K562 (cell line): ENCODE measurements at regions not wholly inside any gene's neighbourhood (a gene's known extent, or its start where the extent isn't known, plus 50 kb on each side); places are given as distances from the start of the nearest gene placed in this dataset.

Experiments used
- CBFA2T3 ChIP-seq: fragments of 450-650 bp; IDR thresholded peaks from 2 replicates; pipeline ENCODE4 v1.6.1; 2017
- JUND ChIP-seq, 2 experiments: IDR thresholded peaks; 2 replicates in 1 of 2; 3 replicates in 1 of 2; pipeline ENCODE4 v1.6.1; 2011; ENCODE audit warnings: borderline replicate concordance in 2 of 2, low read depth in 2 of 2, low read length in 2 of 2, improper control_type of control experiment in 1 of 2, missing biosample characterization in 1 of 2, missing genetic modification characterization in 1 of 2, missing genetic modification reagents in 1 of 2
- LCOR ChIP-seq: sonication (generic); formaldehyde crosslinking; IDR thresholded peaks from 2 replicates; pipeline ENCODE4 v1.8.0; 2022; ENCODE audit warnings: mild to moderate bottlenecking, missing genetic modification reagents
- MEF2D ChIP-seq: conservative IDR thresholded peaks from 2 replicates; pipeline ENCODE4 v1.6.1; 2016; ENCODE audit warnings: low read depth, missing genetic modification characterization, missing compliant biosample characterization
- NFIC ChIP-seq: fragments of 450-650 bp; IDR thresholded peaks from 2 replicates; pipeline ENCODE4 v1.6.1; 2017; ENCODE audit warnings: mild to moderate bottlenecking, inconsistent platforms
- RFX5 ChIP-seq: IDR thresholded peaks from 2 replicates; pipeline ENCODE4 v1.6.1; 2011; ENCODE audit warnings: low read depth, mild to moderate bottlenecking, improper control_type of control experiment, low read length
- ZC3H11A ChIP-seq: IDR thresholded peaks from 2 replicates; pipeline ENCODE4 v1.6.1; 2012; ENCODE audit warnings: low read depth, low read length, improper control_type of control experiment
- ZFPM2 ChIP-seq: fragments of 250-450 bp; sonication (Bioruptor Pico); IDR thresholded peaks from 2 replicates; pipeline ENCODE4 v1.5.1; 2022; ENCODE audit warnings: mild to moderate bottlenecking
- ZNF354B ChIP-seq: fragments of 250-450 bp; sonication (Bioruptor Pico); IDR thresholded peaks from 2 replicates; pipeline ENCODE4 v1.4.0; 2020
- ZNF431 ChIP-seq: sonication (generic); formaldehyde crosslinking; IDR thresholded peaks from 2 replicates; pipeline ENCODE4 v1.8.0; 2022; ENCODE audit warnings: mild to moderate bottlenecking, missing genetic modification reagents
- TF ChIP-seq, protein P1 (sequence below), 2 experiments: IDR thresholded peaks in 1 of 2; conservative IDR thresholded peaks in 1 of 2; 2 replicates each; pipeline ENCODE4 v1.6.1; 2016; ENCODE audit warnings: low read depth in 2 of 2, mild to moderate bottlenecking in 1 of 2, missing compliant biosample characterization in 1 of 2, missing genetic modification characterization in 1 of 2, moderate library complexity in 1 of 2
- TF ChIP-seq, protein P2 (sequence below): IDR thresholded peaks from 3 replicates; pipeline ENCODE4 v1.6.1; 2011; ENCODE audit warnings: borderline replicate concordance, mild to moderate bottlenecking; ENCODE audit not compliant: insufficient read length, insufficient read depth
- TF ChIP-seq, protein P3 (sequence below): fragments of 450-650 bp; IDR thresholded peaks from 2 replicates; pipeline ENCODE4 v1.6.1; 2016
- TF ChIP-seq, protein P4 (sequence below): fragments of 250-450 bp; sonication (Bioruptor Pico); IDR thresholded peaks from 2 replicates; pipeline ENCODE4 v1.4.0; 2020

DNA sequence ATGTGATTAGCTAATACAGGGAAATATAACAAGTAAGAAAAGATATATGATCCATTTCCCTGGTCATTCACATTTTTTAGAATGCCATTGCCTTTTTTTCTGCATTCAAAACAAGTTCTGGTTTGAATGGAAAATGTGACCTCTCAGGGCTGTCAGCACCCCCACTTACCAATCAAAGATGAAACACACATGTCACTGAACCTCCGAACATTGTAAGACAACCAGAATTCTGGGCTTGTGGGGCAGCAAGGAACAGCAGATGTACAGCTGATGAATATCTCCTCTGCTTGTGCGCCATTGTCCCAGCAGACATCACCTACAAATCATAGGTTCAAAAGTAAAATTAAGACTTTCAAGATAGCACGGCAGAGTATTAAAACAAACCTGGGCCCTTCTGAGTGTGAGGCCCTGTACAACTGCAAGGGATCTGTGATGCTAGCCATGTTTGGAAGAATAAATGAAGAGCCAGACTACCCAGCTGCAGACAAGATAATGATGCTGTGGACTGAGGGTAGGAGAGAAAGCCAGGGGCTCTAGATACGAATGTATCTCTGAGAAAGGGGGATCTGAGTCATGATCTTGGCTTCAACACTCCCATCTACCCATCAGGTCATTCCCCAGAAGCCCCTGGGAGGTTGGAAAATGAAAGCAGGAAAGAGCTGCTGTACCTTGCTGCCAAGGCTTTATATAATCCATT is 108.7 kb upstream of the SERTAD2 start (continued):
- TF ChIP-seq, protein P1, sequence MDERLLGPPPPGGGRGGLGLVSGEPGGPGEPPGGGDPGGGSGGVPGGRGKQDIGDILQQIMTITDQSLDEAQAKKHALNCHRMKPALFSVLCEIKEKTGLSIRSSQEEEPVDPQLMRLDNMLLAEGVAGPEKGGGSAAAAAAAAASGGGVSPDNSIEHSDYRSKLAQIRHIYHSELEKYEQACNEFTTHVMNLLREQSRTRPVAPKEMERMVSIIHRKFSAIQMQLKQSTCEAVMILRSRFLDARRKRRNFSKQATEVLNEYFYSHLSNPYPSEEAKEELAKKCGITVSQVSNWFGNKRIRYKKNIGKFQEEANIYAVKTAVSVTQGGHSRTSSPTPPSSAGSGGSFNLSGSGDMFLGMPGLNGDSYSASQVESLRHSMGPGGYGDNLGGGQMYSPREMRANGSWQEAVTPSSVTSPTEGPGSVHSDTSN (CRISPR knock-in tag; IDR thresholded peaks at IDR 0.05; ENCODE audit: low read depth): no peak
- TF ChIP-seq, protein P1 (tag; conservative IDR thresholded peaks at IDR 0.05; ENCODE audit: low read depth): peak; percentile 55; the same call in 1 of the 2 replicates
- no peak for TF ChIP-seq NFIC
- TF ChIP-seq, protein P2, sequence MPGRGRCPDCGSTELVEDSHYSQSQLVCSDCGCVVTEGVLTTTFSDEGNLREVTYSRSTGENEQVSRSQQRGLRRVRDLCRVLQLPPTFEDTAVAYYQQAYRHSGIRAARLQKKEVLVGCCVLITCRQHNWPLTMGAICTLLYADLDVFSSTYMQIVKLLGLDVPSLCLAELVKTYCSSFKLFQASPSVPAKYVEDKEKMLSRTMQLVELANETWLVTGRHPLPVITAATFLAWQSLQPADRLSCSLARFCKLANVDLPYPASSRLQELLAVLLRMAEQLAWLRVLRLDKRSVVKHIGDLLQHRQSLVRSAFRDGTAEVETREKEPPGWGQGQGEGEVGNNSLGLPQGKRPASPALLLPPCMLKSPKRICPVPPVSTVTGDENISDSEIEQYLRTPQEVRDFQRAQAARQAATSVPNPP: no peak
- TF ChIP-seq ZNF354B (CRISPR knock-in tag): no peak
- TF ChIP-seq JUND (IDR thresholded peaks at IDR 0.05; ENCODE audit: borderline replicate concordance, low read depth, low read length): no peak
- 0 out of 3 replicates have a peak, but pooled peaks have one; percentile 21 for TF ChIP-seq JUND (tag; IDR thresholded peaks at IDR 0.05; ENCODE audit: borderline replicate concordance, low read depth, low read length)
- TF ChIP-seq, protein P3, sequence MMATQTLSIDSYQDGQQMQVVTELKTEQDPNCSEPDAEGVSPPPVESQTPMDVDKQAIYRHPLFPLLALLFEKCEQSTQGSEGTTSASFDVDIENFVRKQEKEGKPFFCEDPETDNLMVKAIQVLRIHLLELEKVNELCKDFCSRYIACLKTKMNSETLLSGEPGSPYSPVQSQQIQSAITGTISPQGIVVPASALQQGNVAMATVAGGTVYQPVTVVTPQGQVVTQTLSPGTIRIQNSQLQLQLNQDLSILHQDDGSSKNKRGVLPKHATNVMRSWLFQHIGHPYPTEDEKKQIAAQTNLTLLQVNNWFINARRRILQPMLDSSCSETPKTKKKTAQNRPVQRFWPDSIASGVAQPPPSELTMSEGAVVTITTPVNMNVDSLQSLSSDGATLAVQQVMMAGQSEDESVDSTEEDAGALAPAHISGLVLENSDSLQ: 0 out of 2 replicates have a peak, but pooled peaks have one; percentile 21
- TF ChIP-seq LCOR (CRISPR knock-in tag): no peak
- TF ChIP-seq CBFA2T3: peak; percentile 23; the same call in 1 of the 2 replicates
- TF ChIP-seq MEF2D (tag): no peak
- no peak for TF ChIP-seq ZNF431
- TF ChIP-seq ZC3H11A: no peak
- TF ChIP-seq, protein P4, sequence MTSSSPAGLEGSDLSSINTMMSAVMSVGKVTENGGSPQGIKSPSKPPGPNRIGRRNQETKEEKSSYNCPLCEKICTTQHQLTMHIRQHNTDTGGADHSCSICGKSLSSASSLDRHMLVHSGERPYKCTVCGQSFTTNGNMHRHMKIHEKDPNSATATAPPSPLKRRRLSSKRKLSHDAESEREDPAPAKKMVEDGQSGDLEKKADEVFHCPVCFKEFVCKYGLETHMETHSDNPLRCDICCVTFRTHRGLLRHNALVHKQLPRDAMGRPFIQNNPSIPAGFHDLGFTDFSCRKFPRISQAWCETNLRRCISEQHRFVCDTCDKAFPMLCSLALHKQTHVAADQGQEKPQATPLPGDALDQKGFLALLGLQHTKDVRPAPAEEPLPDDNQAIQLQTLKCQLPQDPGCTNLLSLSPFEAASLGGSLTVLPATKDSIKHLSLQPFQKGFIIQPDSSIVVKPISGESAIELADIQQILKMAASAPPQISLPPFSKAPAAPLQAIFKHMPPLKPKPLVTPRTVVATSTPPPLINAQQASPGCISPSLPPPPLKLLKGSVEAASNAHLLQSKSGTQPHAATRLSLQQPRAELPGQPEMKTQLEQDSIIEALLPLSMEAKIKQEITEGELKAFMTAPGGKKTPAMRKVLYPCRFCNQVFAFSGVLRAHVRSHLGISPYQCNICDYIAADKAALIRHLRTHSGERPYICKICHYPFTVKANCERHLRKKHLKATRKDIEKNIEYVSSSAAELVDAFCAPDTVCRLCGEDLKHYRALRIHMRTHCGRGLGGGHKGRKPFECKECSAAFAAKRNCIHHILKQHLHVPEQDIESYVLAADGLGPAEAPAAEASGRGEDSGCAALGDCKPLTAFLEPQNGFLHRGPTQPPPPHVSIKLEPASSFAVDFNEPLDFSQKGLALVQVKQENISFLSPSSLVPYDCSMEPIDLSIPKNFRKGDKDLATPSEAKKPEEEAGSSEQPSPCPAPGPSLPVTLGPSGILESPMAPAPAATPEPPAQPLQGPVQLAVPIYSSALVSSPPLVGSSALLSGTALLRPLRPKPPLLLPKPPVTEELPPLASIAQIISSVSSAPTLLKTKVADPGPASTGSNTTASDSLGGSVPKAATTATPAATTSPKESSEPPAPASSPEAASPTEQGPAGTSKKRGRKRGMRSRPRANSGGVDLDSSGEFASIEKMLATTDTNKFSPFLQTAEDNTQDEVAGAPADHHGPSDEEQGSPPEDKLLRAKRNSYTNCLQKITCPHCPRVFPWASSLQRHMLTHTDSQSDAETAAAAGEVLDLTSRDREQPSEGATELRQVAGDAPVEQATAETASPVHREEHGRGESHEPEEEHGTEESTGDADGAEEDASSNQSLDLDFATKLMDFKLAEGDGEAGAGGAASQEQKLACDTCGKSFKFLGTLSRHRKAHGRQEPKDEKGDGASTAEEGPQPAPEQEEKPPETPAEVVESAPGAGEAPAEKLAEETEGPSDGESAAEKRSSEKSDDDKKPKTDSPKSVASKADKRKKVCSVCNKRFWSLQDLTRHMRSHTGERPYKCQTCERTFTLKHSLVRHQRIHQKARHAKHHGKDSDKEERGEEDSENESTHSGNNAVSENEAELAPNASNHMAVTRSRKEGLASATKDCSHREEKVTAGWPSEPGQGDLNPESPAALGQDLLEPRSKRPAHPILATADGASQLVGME (CRISPR knock-in tag): 0 out of 2 replicates have a peak, but pooled peaks have one; percentile 25
- TF ChIP-seq ZFPM2 (CRISPR knock-in tag): no peak
- no peak for TF ChIP-seq RFX5
